ENCODE measurements at regions not wholly inside any gene's neighbourhood (a gene's known extent, or its start where the extent isn't known, plus 50 kb on each side); places are given as distances from the start of the nearest gene placed in this dataset.

DNA sequence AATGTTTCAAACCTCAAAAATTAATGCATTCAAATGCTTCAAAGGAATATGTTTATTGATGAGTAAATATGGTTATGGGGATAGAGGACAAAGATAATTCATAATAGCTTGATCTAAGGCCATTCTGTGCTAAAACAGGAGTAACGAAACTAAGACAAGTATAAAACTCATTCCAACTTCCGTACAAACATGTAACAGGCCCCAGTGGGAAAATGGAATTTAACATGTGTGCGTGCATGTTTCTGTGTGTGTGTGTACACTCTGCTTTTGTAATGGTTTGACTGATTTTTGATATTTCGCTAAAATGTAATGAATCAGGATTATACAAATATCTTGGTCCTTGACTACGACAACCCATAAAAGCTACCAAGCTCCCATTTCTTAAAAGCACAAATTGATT lies 91.0 kb downstream of the KLF12 start (continued):
- TF ChIP-seq, protein P1, sequence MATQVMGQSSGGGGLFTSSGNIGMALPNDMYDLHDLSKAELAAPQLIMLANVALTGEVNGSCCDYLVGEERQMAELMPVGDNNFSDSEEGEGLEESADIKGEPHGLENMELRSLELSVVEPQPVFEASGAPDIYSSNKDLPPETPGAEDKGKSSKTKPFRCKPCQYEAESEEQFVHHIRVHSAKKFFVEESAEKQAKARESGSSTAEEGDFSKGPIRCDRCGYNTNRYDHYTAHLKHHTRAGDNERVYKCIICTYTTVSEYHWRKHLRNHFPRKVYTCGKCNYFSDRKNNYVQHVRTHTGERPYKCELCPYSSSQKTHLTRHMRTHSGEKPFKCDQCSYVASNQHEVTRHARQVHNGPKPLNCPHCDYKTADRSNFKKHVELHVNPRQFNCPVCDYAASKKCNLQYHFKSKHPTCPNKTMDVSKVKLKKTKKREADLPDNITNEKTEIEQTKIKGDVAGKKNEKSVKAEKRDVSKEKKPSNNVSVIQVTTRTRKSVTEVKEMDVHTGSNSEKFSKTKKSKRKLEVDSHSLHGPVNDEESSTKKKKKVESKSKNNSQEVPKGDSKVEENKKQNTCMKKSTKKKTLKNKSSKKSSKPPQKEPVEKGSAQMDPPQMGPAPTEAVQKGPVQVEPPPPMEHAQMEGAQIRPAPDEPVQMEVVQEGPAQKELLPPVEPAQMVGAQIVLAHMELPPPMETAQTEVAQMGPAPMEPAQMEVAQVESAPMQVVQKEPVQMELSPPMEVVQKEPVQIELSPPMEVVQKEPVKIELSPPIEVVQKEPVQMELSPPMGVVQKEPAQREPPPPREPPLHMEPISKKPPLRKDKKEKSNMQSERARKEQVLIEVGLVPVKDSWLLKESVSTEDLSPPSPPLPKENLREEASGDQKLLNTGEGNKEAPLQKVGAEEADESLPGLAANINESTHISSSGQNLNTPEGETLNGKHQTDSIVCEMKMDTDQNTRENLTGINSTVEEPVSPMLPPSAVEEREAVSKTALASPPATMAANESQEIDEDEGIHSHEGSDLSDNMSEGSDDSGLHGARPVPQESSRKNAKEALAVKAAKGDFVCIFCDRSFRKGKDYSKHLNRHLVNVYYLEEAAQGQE (IDR thresholded peaks at IDR 0.05; ENCODE audit: low read depth), result no peak
- TF ChIP-seq EGR1 (IDR thresholded peaks at IDR 0.05; ENCODE audit: low read depth) (no peak), ZFX (IDR thresholded peaks at IDR 0.05) (no peak), EZH2phosphoT487 (IDR thresholded peaks at IDR 0.05; ENCODE audit: borderline replicate concordance) (no peak)
- TF ChIP-seq, protein P2, sequence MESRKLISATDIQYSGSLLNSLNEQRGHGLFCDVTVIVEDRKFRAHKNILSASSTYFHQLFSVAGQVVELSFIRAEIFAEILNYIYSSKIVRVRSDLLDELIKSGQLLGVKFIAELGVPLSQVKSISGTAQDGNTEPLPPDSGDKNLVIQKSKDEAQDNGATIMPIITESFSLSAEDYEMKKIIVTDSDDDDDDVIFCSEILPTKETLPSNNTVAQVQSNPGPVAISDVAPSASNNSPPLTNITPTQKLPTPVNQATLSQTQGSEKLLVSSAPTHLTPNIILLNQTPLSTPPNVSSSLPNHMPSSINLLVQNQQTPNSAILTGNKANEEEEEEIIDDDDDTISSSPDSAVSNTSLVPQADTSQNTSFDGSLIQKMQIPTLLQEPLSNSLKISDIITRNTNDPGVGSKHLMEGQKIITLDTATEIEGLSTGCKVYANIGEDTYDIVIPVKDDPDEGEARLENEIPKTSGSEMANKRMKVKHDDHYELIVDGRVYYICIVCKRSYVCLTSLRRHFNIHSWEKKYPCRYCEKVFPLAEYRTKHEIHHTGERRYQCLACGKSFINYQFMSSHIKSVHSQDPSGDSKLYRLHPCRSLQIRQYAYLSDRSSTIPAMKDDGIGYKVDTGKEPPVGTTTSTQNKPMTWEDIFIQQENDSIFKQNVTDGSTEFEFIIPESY (IDR thresholded peaks at IDR 0.05; ENCODE audit: extremely low read depth, insufficient replicate concordance, low read length), result no peak

DNA sequence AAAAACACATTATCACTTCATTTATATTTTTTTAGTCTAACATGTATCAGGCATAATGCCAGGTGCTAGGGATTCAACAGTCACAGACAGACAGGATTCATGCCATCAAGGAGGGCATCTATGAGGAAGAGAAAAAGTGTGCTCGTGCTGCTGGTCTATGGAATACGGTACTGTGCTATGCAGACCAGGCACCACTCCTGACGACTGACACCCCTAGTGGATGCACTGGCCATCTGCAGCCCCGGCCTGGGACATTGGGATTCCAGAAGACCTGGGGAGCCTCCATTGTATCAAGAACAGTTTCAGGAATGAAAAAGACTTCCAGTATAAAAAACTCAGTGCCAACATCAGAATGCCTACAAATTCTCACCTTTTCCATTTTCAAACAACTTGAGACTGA lies 94.0 kb downstream of the KLF12 start:
- intact Hi-C loops (cut with micrococcal nuclease), result no loop called here

More for the DNA sequence above, 94.0 kb downstream of the KLF12 start:
- DNase-seq (ENCODE audit: low read depth, low spot score), result peak; percentile 49
- RAD21 ChIA-PET (ENCODE audit: low non-redundant PET in 1 of 2, low total read pairs in 2 of 2, uncharacterized antibody in 2 of 2, unreplicated experiment in 2 of 2), result no interaction called here
- H3K79me2 ChIP-seq (ENCODE audit: insufficient read depth, low read length), result no peaks in the 10 kb centered on the region
- no peaks in the 10 kb centered on the region for H3K9me3 ChIP-seq (ENCODE audit: control insufficient read depth in 1 of 2, insufficient read depth in 1 of 2, low read depth in 1 of 2, low read length in 2 of 2)
- H3K4me3 ChIP-seq (replicated peaks in 1 of 2; ENCODE audit: low read depth in 1 of 2, low read length in 2 of 2), result no peak overlapping the region
- no peak overlapping the region for H2AFZ ChIP-seq (ENCODE audit: low read depth, low read length, poor library complexity, severe bottlenecking)
- H3K27ac ChIP-seq (ENCODE audit: low read depth, low read length), result no peak overlapping the region
- no peak overlapping the region for H3K9ac ChIP-seq (ENCODE audit: low read length)
- no peak for TF ChIP-seq POLR2A (IDR thresholded peaks at IDR 0.05; ENCODE audit: borderline replicate concordance, extremely low read depth, insufficient read depth, insufficient read length)
- TF ChIP-seq, protein P3, sequence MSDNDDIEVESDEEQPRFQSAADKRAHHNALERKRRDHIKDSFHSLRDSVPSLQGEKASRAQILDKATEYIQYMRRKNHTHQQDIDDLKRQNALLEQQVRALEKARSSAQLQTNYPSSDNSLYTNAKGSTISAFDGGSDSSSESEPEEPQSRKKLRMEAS (IDR thresholded peaks at IDR 0.05), result no peak
- no peak for TF ChIP-seq FOSL1 (IDR thresholded peaks at IDR 0.05; ENCODE audit: low read depth)
- TF ChIP-seq, protein P2 (IDR thresholded peaks at IDR 0.05; ENCODE audit: extremely low read depth, insufficient replicate concordance, low read length), result no peak
- TF ChIP-seq EZH2 (IDR thresholded peaks at IDR 0.05), result no peak
- peak; percentile 49 for TF ChIP-seq RAD21 (IDR thresholded peaks at IDR 0.05; ENCODE audit: low read depth)
- no peak for TF ChIP-seq ZNF274 (IDR thresholded peaks at IDR 0.05; ENCODE audit: low read depth, low read length)
- TF ChIP-seq ZFX (IDR thresholded peaks at IDR 0.05), result no peak
- TF ChIP-seq SIN3A (IDR thresholded peaks at IDR 0.05; ENCODE audit: low read depth), result no peak
- TF ChIP-seq, protein P4, sequence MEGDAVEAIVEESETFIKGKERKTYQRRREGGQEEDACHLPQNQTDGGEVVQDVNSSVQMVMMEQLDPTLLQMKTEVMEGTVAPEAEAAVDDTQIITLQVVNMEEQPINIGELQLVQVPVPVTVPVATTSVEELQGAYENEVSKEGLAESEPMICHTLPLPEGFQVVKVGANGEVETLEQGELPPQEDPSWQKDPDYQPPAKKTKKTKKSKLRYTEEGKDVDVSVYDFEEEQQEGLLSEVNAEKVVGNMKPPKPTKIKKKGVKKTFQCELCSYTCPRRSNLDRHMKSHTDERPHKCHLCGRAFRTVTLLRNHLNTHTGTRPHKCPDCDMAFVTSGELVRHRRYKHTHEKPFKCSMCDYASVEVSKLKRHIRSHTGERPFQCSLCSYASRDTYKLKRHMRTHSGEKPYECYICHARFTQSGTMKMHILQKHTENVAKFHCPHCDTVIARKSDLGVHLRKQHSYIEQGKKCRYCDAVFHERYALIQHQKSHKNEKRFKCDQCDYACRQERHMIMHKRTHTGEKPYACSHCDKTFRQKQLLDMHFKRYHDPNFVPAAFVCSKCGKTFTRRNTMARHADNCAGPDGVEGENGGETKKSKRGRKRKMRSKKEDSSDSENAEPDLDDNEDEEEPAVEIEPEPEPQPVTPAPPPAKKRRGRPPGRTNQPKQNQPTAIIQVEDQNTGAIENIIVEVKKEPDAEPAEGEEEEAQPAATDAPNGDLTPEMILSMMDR (IDR thresholded peaks at IDR 0.05 in 2 of 3, conservative IDR thresholded peaks at IDR 0.05 in 1 of 3; ENCODE audit: borderline replicate concordance in 1 of 3, insufficient read depth in 1 of 3, low read depth in 2 of 3, low read length in 2 of 3), result peak; percentile 23 to 90 (median 86); a peak in 4 of 6 replicates
- TF ChIP-seq YY1 (IDR thresholded peaks at IDR 0.05; ENCODE audit: extremely low read depth, insufficient replicate concordance, low read depth, low read length), result peak; percentile 55
- H3K9me2 ChIP-seq (ENCODE audit: insufficient read depth), result no peaks in the 10 kb centered on the region
- H3K4me2 ChIP-seq (ENCODE audit: low read length), result no peak overlapping the region
- H4K20me1 ChIP-seq (ENCODE audit: insufficient read depth), result no peaks in the 10 kb centered on the region
- CTCF ChIA-PET, result no interaction called here
- POLR2A ChIA-PET, result no interaction called here
- ATAC-seq, result peak; percentile 100
- no peaks in the 10 kb centered on the region for H3K36me3 ChIP-seq (ENCODE audit: control insufficient read depth in 1 of 2, insufficient read depth in 2 of 2, low read length in 2 of 2)
- peaks cover 8 to 11% of the 10 kb centered on the region in 2 experiments; a peak in 2 of 4 replicates for H3K4me1 ChIP-seq (ENCODE audit: control insufficient read depth in 1 of 2, insufficient read depth in 2 of 2, low read length in 2 of 2)
- H3K27me3 ChIP-seq (ENCODE audit: insufficient read depth, low read length), result no peaks in the 10 kb centered on the region
- BruUV-seq (replicated peaks), result no TSS peak

Data from HCT116 (cell line).